PC-3 (cell line): ENCODE measurements at regions not wholly inside any gene's neighbourhood (a gene's known extent, or its start where the extent isn't known, plus 50 kb on each side); places are given as distances from the start of the nearest gene placed in this dataset.

ENCODE experiments used
- CTCF ChIP-seq: fragments of 300-600 bp; sonication (generic); conservative IDR thresholded peaks from 2 replicates; pipeline ENCODE4 v1.5.1; 2017; ENCODE audit warnings: antibody characterized with exemption, low read depth, mild to moderate bottlenecking, low read length
- EZH2 ChIP-seq: fragments of 300-600 bp; sonication (generic); IDR thresholded peaks from one replicate; pipeline ENCODE4 v1.6.1; 2017; ENCODE audit warnings: antibody characterized with exemption, mild to moderate bottlenecking, low read length; ENCODE audit not compliant: unreplicated experiment
- EZH2phosphoT487 ChIP-seq: fragments of 300-600 bp; sonication (generic); IDR thresholded peaks from 2 replicates; pipeline ENCODE4 v1.6.1; 2018; ENCODE audit warnings: mild to moderate bottlenecking, antibody characterized with exemption, low read length, borderline replicate concordance

- TF ChIP-seq EZH2 (no peak), CTCF (no peak), EZH2phosphoT487 (no peak)
These were observed 1786.6 kb downstream of the PLA2G4A start for GRCh38 chr1:188615321-188615720.
